Calu3 (cell line): ENCODE measurements at regions not wholly inside any gene's neighbourhood (a gene's known extent, or its start where the extent isn't known, plus 50 kb on each side); places are given as distances from the start of the nearest gene placed in this dataset.

ENCODE experiments used
- BruUV-seq: library from RNA; stranded (reverse); fragments of 400-500 nt; replicated peaks from 2 replicates; lab custom pipeline; 2021; lab: Mats Ljungman, UMichigan
- CTCF ChIA-PET: fragments of 300-600 bp; sonication (Branson Sonifier 250); formaldehyde crosslinking; loops from one replicate; lab custom pipeline; 2022; ENCODE audit warnings: antibody characterized with exemption; lab: Charles Lee
- DNase-seq: peaks from one replicate; pipeline ENCODE4 v3.0.0; 2022
- H3K27ac Mint-ChIP-seq: one replicate; pipeline ENCODE4 v1.8.0; 2022; ENCODE audit warnings: mixed read lengths; ENCODE audit not compliant: unreplicated experiment
- H3K27me3 Mint-ChIP-seq: one replicate; pipeline ENCODE4 v1.8.0; 2022; ENCODE audit warnings: mixed read lengths; ENCODE audit not compliant: unreplicated experiment
- H3K36me3 Mint-ChIP-seq: one replicate; pipeline ENCODE4 v1.8.0; 2022; ENCODE audit warnings: mild to moderate bottlenecking, moderate library complexity, mixed read lengths; ENCODE audit not compliant: insufficient read depth, unreplicated experiment
- H3K4me1 Mint-ChIP-seq: one replicate; pipeline ENCODE4 v1.8.0; 2022; ENCODE audit warnings: mild to moderate bottlenecking, low read depth, mixed read lengths; ENCODE audit not compliant: unreplicated experiment
- H3K4me3 Mint-ChIP-seq: one replicate; pipeline ENCODE4 v1.8.0; 2022; ENCODE audit warnings: mild to moderate bottlenecking, low read depth, moderate library complexity, mixed read lengths; ENCODE audit not compliant: unreplicated experiment
- H3K9me3 Mint-ChIP-seq: one replicate; pipeline ENCODE4 v1.8.0; 2022; ENCODE audit warnings: low read depth, mixed read lengths; ENCODE audit not compliant: unreplicated experiment
- intact Hi-C: fragments of 100-400 bp; cut with micrococcal nuclease; formaldehyde crosslinking; loops from one replicate; pipeline ENCODE4 v1.10.0; 2022; ENCODE audit not compliant: unreplicated experiment
- TF ChIP-seq, protein P1 (sequence below): fragments of 200-600 bp; IDR thresholded peaks from one replicate; pipeline ENCODE4 v1.8.0; 2022; ENCODE audit warnings: antibody characterized with exemption; ENCODE audit not compliant: unreplicated experiment

DNA sequence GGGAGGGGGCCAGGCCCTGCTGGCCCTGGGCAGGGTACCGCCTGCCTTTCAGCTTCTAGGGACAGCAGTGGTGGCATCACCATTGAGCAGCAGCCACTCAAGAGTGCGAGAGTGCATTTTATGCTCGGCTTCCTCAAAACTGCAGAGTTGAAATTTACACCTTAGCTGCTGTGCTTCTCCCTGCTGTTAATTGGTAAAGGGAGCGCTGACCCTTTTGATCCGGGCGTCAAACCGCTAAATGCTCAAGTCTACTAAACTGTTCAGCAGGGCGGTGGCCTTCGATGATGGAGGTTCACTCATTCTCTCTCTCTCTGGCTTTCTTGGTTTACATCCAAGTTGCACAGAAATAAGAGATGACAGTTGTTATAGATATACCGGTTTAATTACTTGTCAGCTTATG, 368.6 kb upstream of the IRX2 start:
- Mint-ChIP-seq H3K9me3 (peaks cover 4% of the 10 kb centered on the region), H3K4me3 (no peak overlapping the region), H3K36me3 (no peaks in the 10 kb centered on the region), H3K27ac (no peak overlapping the region), H3K4me1 (no peaks in the 10 kb centered on the region), H3K27me3 (no peaks in the 10 kb centered on the region)
- intact Hi-C loops, result no loop called here
- BruUV-seq, result no TSS peak
- DNase-seq, result no peak
- TF ChIP-seq, protein P1, sequence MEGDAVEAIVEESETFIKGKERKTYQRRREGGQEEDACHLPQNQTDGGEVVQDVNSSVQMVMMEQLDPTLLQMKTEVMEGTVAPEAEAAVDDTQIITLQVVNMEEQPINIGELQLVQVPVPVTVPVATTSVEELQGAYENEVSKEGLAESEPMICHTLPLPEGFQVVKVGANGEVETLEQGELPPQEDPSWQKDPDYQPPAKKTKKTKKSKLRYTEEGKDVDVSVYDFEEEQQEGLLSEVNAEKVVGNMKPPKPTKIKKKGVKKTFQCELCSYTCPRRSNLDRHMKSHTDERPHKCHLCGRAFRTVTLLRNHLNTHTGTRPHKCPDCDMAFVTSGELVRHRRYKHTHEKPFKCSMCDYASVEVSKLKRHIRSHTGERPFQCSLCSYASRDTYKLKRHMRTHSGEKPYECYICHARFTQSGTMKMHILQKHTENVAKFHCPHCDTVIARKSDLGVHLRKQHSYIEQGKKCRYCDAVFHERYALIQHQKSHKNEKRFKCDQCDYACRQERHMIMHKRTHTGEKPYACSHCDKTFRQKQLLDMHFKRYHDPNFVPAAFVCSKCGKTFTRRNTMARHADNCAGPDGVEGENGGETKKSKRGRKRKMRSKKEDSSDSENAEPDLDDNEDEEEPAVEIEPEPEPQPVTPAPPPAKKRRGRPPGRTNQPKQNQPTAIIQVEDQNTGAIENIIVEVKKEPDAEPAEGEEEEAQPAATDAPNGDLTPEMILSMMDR, result no peak
- CTCF ChIA-PET, result no interaction called here

DNA sequence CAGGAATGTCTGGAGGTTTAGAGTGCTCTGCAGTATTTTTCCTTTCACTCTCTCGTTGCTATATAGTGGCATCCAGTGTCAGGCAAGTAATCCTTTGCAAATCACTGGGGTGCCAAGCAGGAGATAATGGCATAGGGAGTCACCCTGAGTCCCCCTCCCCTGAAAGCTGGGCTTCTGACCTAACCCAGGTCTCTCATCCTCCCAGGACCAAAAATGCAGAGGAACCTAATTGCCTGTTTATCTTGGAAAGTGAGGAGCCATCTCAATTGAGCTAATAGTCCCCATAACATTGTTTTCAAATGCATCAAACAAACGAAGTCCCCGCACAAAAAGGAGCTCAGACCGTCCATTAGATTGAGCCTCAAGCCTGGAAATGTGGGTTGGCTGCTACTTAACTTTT, 368.0 kb upstream of the IRX2 start:
- TF ChIP-seq, protein P1, result no peak
- H3K4me1 Mint-ChIP-seq, result no peaks in the 10 kb centered on the region
- H3K4me3 Mint-ChIP-seq, result no peak overlapping the region
- no TSS peak for BruUV-seq
- CTCF ChIA-PET, result no interaction called here
- no peaks in the 10 kb centered on the region for H3K36me3 Mint-ChIP-seq
- DNase-seq, result no peak
- H3K27ac Mint-ChIP-seq, result no peak overlapping the region
- no peaks in the 10 kb centered on the region for H3K27me3 Mint-ChIP-seq
- intact Hi-C loops, result no loop called here
- peaks cover 4% of the 10 kb centered on the region for H3K9me3 Mint-ChIP-seq

DNA sequence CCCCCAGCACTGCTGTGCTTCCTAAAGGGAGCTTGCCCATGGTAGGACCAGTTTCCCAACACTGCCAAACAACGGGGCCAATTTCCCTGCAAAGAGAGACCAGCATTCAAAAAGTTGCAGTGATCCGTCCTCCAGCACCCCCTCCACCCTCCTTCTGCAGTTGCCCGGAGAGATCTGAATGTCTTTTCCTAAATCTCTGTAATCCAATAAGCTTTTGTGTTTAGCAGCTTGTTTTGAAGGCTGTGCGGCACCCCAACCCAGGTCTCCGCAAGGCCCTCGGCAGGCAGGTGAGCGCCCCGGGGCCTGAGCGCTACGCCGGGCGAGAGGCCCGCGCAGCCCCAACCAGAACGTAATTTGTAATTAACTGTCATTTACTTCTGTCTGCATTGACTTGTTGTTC, 366.9 kb upstream of the IRX2 start:
- Mint-ChIP-seq H3K4me3 (no peak overlapping the region), H3K27ac (no peak overlapping the region), H3K9me3 (peaks cover 6% of the 10 kb centered on the region), H3K4me1 (no peaks in the 10 kb centered on the region), H3K36me3 (no peaks in the 10 kb centered on the region), H3K27me3 (no peaks in the 10 kb centered on the region)
- BruUV-seq, result no TSS peak
- no peak for DNase-seq
- TF ChIP-seq, protein P1, result no peak
- intact Hi-C loops, result no loop called here
- CTCF ChIA-PET, result no interaction called here

DNA sequence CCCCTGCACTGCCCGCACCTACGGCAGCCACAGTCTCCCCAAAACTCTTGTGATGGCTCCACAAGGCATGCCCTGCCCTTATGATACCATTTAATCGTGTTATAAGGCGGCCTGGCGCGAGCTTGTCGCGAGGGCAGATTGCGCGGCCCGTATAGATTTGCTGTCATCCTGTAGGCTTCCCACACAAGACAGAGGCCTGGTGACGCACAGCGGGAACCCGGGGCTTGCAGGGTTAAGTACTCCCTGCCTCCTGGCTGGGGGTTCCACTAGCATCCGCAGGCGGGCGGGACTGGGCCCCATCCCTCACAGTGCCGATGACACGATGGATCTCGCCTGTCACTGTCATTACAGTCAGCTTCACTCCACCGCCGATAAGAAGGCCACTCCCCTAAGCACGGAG, 364.9 kb upstream of the IRX2 start:
- TF ChIP-seq, protein P1, result no peak
- Mint-ChIP-seq H3K9me3 (peaks cover 6% of the 10 kb centered on the region), H3K27me3 (no peaks in the 10 kb centered on the region), H3K36me3 (no peaks in the 10 kb centered on the region), H3K4me3 (no peak overlapping the region), H3K27ac (no peak overlapping the region), H3K4me1 (no peaks in the 10 kb centered on the region)
- BruUV-seq, result no TSS peak
- CTCF ChIA-PET, result no interaction called here
- intact Hi-C loops, result no loop called here
- DNase-seq, result no peak
